IPS-20b (cell line): ENCODE measurements at regions not wholly inside any gene's neighbourhood (a gene's known extent, or its start where the extent isn't known, plus 50 kb on each side); places are given as distances from the start of the nearest gene placed in this dataset.

ENCODE experiments used
- H3K27ac ChIP-seq: one replicate; pipeline ENCODE4 v1.5.1; 2013; ENCODE audit warnings: low read length
- H3K27me3 ChIP-seq: 2 replicates; pipeline ENCODE4 v1.6.1; 2013; ENCODE audit warnings: mild to moderate bottlenecking, low read length, inconsistent platforms; ENCODE audit not compliant: insufficient read depth
- H3K36me3 ChIP-seq: 2 replicates; pipeline ENCODE4 v1.6.1; 2013; ENCODE audit warnings: low read depth, mild to moderate bottlenecking, inconsistent platforms, low read length, moderate library complexity; ENCODE audit not compliant: insufficient read depth
- H3K4me1 ChIP-seq: 2 replicates; pipeline ENCODE4 v1.6.1; 2013; ENCODE audit warnings: mild to moderate bottlenecking, control low read depth, inconsistent platforms, low read length, moderate library complexity; ENCODE audit not compliant: insufficient read depth
- H3K4me3 ChIP-seq: 2 replicates; pipeline ENCODE4 v1.5.1; 2013; ENCODE audit warnings: mild to moderate bottlenecking, low read length, inconsistent platforms
- H3K9ac ChIP-seq: 2 replicates; pipeline ENCODE4 v1.6.1; 2013; ENCODE audit warnings: low read depth, mild to moderate bottlenecking, inconsistent platforms, low read length, moderate library complexity
- H3K9me3 ChIP-seq: 2 replicates; pipeline ENCODE4 v1.6.1; 2013; ENCODE audit warnings: mild to moderate bottlenecking, low read depth, low read length, inconsistent platforms; ENCODE audit not compliant: insufficient read depth

- Histone ChIP-seq H3K4me1 (no peaks in the 10 kb centered on the region), H3K27me3 (no peaks in the 10 kb centered on the region), H3K9ac (no peak overlapping the region), H3K4me3 (no peak overlapping the region), H3K9me3 (no peaks in the 10 kb centered on the region), H3K27ac (no peak overlapping the region), H3K36me3 (no peaks in the 10 kb centered on the region)
Measured at GRCh38 chr3:103949693-103950092, 1417.0 kb upstream of the ALCAM start.

DNA sequence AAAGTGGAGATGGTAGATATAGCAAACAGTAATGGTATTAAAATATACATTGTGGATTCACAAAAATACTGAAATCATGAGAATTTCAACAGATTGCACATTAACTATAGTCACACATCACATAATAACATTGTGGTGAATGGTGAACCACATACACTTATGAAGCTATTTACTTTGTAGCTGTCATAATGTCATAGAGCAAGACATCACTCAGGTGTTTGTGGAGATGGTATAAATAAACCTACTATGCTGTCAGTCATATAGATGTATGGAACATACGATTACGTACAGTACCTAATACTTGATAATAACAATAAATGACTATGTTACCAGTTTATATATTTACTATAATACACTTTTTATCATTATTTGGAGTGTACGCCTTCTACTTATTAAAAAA, 1416.0 kb upstream of the ALCAM start:
- H3K27ac ChIP-seq = no peak overlapping the region
- H3K27me3 ChIP-seq = no peaks in the 10 kb centered on the region
- H3K36me3 ChIP-seq = no peaks in the 10 kb centered on the region
- H3K9ac ChIP-seq = no peak overlapping the region
- H3K4me1 ChIP-seq = no peaks in the 10 kb centered on the region
- no peaks in the 10 kb centered on the region for H3K9me3 ChIP-seq
- no peak overlapping the region for H3K4me3 ChIP-seq

- H3K36me3 ChIP-seq = no peaks in the 10 kb centered on the region
- no peak overlapping the region for H3K9ac ChIP-seq
- H3K27me3 ChIP-seq = no peaks in the 10 kb centered on the region
Measured at GRCh38 chr3:103953796-103954195, 1412.9 kb upstream of the ALCAM start.

GRCh38 chr3:103960819-103961218, 1405.9 kb upstream of the ALCAM start:
- H3K9me3 ChIP-seq = no peaks in the 10 kb centered on the region
- no peak overlapping the region for H3K27ac ChIP-seq
- H3K27me3 ChIP-seq = no peaks in the 10 kb centered on the region
- H3K36me3 ChIP-seq = no peaks in the 10 kb centered on the region
- H3K4me3 ChIP-seq = no peak overlapping the region
- H3K4me1 ChIP-seq = no peaks in the 10 kb centered on the region
- H3K9ac ChIP-seq = no peak overlapping the region

More at GRCh38 chr3:103953796-103954195, 1412.9 kb upstream of the ALCAM start:
- Histone ChIP-seq H3K9me3 (no peaks in the 10 kb centered on the region), H3K4me3 (no peak overlapping the region), H3K4me1 (no peaks in the 10 kb centered on the region), H3K27ac (no peak overlapping the region)

DNA sequence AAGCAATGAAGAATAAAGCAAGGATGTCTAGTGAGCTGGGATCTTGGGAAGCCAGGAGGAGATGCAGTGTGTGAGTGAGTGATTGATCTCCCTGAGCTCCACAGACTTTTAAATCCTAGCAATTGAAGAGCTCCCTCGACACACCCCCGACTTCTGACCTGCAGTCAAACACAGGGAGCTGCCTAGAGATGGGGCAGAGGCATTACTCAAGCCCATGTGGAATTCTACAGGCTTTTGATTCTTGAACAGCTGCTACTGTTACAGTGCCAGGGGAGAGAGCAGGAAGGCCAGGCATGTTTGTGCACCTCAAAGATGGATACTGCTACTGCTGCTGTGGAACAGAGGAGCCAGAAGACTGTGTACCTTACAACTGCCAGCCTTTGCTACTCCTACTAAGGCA, 1403.1 kb upstream of the ALCAM start:
- H3K4me3 ChIP-seq = no peak overlapping the region
- H3K27me3 ChIP-seq = no peaks in the 10 kb centered on the region
- no peaks in the 10 kb centered on the region for H3K9me3 ChIP-seq
- no peaks in the 10 kb centered on the region for H3K4me1 ChIP-seq
- H3K9ac ChIP-seq = no peak overlapping the region
- H3K27ac ChIP-seq = no peak overlapping the region
- no peaks in the 10 kb centered on the region for H3K36me3 ChIP-seq

DNA sequence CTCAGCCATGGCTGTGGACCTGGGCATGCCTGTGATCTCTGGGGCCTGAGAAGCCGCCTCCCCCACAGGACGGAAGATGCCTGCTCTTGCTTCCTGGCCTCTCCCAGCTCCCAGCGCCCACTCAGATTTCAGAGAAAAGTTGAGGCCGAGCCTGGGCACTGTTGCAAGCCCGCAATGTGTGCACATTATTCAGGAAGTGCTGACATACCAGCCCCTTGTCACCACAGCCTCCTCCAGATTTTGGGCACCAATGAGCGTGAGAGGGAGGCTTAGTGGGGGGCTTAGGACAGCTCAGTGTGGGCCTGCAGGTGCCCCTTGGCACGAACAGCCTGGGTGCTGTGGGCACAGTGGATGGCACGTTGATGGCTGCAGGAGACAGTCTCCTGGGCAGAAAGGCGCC, 1400.9 kb upstream of the ALCAM start:
- Histone ChIP-seq H3K27me3 (no peaks in the 10 kb centered on the region), H3K27ac (no peak overlapping the region), H3K4me3 (no peak overlapping the region), H3K4me1 (no peaks in the 10 kb centered on the region), H3K9me3 (no peaks in the 10 kb centered on the region), H3K36me3 (no peaks in the 10 kb centered on the region), H3K9ac (no peak overlapping the region)

GRCh38 chr3:103966749-103967148, 1400.0 kb upstream of the ALCAM start:
- H3K27me3 ChIP-seq = no peaks in the 10 kb centered on the region

GRCh38 chr3:103968131-103968530, 1398.6 kb upstream of the ALCAM start:
- Histone ChIP-seq H3K4me3 (no peak overlapping the region), H3K27me3 (no peaks in the 10 kb centered on the region), H3K36me3 (no peaks in the 10 kb centered on the region), H3K4me1 (no peaks in the 10 kb centered on the region), H3K27ac (no peak overlapping the region), H3K9ac (no peak overlapping the region), H3K9me3 (no peaks in the 10 kb centered on the region)

More at GRCh38 chr3:103966749-103967148, 1400.0 kb upstream of the ALCAM start:
- Histone ChIP-seq H3K9me3 (no peaks in the 10 kb centered on the region), H3K9ac (no peak overlapping the region), H3K27ac (no peak overlapping the region), H3K4me3 (no peak overlapping the region), H3K36me3 (no peaks in the 10 kb centered on the region), H3K4me1 (no peaks in the 10 kb centered on the region)

- H3K9me3 ChIP-seq = no peaks in the 10 kb centered on the region
- H3K27ac ChIP-seq = no peak overlapping the region
- no peaks in the 10 kb centered on the region for H3K4me1 ChIP-seq
- no peaks in the 10 kb centered on the region for H3K36me3 ChIP-seq
- no peaks in the 10 kb centered on the region for H3K27me3 ChIP-seq
- no peak overlapping the region for H3K9ac ChIP-seq
- H3K4me3 ChIP-seq = no peak overlapping the region
Measured at GRCh38 chr3:103968751-103969150, 1398.0 kb upstream of the ALCAM start.

- H3K9me3 ChIP-seq = no peaks in the 10 kb centered on the region
- H3K27me3 ChIP-seq = no peaks in the 10 kb centered on the region
- H3K4me3 ChIP-seq = no peak overlapping the region
- H3K9ac ChIP-seq = no peak overlapping the region
- no peak overlapping the region for H3K27ac ChIP-seq
- no peaks in the 10 kb centered on the region for H3K36me3 ChIP-seq
- H3K4me1 ChIP-seq = no peaks in the 10 kb centered on the region
Measured at GRCh38 chr3:103976931-103977339, 1389.8 kb upstream of the ALCAM start.

- Histone ChIP-seq H3K27me3 (no peaks in the 10 kb centered on the region), H3K4me3 (no peak overlapping the region), H3K4me1 (no peaks in the 10 kb centered on the region), H3K9ac (no peak overlapping the region), H3K36me3 (no peaks in the 10 kb centered on the region), H3K27ac (no peak overlapping the region), H3K9me3 (no peaks in the 10 kb centered on the region)
Measured at GRCh38 chr3:103977417-103977816, 1389.3 kb upstream of the ALCAM start.

DNA sequence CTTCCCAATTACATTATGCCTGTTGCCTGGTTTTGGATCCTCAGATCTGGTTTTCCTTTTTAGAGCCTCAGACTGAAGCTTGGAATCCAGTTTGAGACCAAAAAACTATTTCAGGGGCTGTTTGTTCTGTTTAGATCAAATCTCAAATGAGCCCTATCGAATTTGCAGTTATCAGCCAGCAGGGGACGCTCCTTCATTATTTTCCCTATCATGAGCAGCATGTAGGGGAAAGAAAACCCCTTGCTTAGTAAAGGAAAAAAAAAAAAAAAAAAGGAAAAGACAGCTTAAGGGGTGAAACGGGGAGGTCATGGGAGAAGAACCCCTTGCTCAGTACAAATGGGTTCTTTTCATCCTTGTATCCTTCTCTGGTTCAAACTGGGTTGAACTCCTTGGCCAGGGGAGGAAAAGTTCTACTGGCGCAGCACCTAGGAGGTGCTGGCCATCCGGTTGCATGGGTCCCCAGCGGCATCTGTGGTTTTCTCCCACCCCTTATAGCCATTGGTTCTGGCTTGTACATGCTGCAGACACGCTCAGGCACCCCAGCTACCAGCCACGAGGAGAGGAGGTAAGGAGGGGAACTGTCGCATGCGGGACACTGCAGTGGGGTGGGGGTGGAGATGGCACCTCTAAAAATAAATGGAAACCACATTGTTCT, 1375.1 kb upstream of the ALCAM start:
- Histone ChIP-seq H3K9ac (no peak overlapping the region), H3K36me3 (no peaks in the 10 kb centered on the region), H3K4me3 (no peak overlapping the region), H3K27ac (no peak overlapping the region), H3K9me3 (no peaks in the 10 kb centered on the region), H3K27me3 (no peaks in the 10 kb centered on the region), H3K4me1 (no peaks in the 10 kb centered on the region)
